Upper lobe of left lung (tissue), 4 donors: ENCODE measurements at regions not wholly inside any gene's neighbourhood (a gene's known extent, or its start where the extent isn't known, plus 50 kb on each side); places are given as distances from the start of the nearest gene placed in this dataset.

ENCODE experiments used
- POLR2A ChIP-seq, 4 donors: fragments of 450-650 bp; IDR thresholded peaks; one replicate each; pipeline ENCODE4 v1.5.1; 2016 to 2017; ENCODE audit warnings: antibody characterized with exemption in 4 of 4, mild to moderate bottlenecking in 2 of 4
- POLR2AphosphoS5 ChIP-seq, 2 donors: sonication (generic); formaldehyde crosslinking; IDR thresholded peaks; one replicate each; pipeline ENCODE4 v1.5.1; 2017; ENCODE audit warnings: antibody characterized with exemption in 2 of 2
- TF ChIP-seq, protein P1 (sequence below), 6 experiments: fragments of 450-650 bp in 4 of 6; fragments of 200-600 bp in 2 of 6; sonication (generic) in 2 of 6; IDR thresholded peaks; one replicate each; pipeline ENCODE4 v1.5.1; 2016 to 2019; ENCODE audit warnings: antibody characterized with exemption in 6 of 6

DNA sequence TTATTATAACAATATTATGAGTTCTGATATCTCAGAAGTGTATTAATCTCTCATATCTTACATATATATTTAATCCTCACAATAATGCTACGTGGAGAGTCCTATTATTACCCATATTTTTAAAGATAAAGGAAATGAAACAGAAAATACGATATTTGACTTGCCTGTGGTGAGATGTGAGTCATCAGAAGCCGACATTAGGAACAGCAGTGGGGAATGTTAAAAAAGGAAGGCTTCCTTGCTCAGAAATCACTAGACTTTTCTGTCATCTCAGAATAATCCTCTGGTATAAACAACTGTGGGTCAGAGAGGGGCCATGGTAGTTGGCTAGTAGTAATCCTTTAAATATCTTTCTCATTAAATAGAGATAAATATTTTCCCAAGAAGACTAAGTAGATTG, 402.3 kb upstream of the PCDH15 start:
- TF ChIP-seq POLR2A (IDR thresholded peaks at IDR 0.05) (no peak), POLR2AphosphoS5 (IDR thresholded peaks at IDR 0.05) (no peak)
- TF ChIP-seq, protein P1, sequence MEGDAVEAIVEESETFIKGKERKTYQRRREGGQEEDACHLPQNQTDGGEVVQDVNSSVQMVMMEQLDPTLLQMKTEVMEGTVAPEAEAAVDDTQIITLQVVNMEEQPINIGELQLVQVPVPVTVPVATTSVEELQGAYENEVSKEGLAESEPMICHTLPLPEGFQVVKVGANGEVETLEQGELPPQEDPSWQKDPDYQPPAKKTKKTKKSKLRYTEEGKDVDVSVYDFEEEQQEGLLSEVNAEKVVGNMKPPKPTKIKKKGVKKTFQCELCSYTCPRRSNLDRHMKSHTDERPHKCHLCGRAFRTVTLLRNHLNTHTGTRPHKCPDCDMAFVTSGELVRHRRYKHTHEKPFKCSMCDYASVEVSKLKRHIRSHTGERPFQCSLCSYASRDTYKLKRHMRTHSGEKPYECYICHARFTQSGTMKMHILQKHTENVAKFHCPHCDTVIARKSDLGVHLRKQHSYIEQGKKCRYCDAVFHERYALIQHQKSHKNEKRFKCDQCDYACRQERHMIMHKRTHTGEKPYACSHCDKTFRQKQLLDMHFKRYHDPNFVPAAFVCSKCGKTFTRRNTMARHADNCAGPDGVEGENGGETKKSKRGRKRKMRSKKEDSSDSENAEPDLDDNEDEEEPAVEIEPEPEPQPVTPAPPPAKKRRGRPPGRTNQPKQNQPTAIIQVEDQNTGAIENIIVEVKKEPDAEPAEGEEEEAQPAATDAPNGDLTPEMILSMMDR (IDR thresholded peaks at IDR 0.05) = no peak
